HG03103 (cell line): ENCODE measurements at regions not wholly inside any gene's neighbourhood (a gene's known extent, or its start where the extent isn't known, plus 50 kb on each side); places are given as distances from the start of the nearest gene placed in this dataset.
A peak's percentile ranks its signal among the peaks of the same experiment; 100 is the strongest.

Experiments used
- ATAC-seq: cut with Tn5 transposase; IDR thresholded peaks from one replicate; pipeline ENCODE4 v1.9.1; 2021; ENCODE audit warnings: low read depth; ENCODE audit not compliant: unreplicated experiment

DNA sequence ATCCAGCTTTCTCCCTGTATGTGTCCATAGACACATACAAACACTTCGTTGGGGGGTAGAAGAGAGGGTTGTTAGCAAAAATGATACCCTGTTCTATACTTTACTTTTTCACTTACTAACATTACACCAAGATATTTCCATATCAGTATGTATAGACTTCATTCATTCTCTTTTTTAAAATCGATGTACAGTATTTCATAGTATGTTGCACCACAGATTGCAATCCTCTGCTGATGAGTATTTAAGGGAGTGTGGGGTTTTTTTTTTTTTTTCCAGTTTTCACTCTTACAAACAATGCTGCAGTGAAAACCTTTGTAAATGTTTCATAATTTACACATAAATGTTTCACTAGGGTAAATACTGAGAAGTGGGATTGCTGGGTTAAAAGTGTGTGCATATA, 402.3 kb downstream of the LRATD1 start:
- ATAC-seq, result no peak

DNA sequence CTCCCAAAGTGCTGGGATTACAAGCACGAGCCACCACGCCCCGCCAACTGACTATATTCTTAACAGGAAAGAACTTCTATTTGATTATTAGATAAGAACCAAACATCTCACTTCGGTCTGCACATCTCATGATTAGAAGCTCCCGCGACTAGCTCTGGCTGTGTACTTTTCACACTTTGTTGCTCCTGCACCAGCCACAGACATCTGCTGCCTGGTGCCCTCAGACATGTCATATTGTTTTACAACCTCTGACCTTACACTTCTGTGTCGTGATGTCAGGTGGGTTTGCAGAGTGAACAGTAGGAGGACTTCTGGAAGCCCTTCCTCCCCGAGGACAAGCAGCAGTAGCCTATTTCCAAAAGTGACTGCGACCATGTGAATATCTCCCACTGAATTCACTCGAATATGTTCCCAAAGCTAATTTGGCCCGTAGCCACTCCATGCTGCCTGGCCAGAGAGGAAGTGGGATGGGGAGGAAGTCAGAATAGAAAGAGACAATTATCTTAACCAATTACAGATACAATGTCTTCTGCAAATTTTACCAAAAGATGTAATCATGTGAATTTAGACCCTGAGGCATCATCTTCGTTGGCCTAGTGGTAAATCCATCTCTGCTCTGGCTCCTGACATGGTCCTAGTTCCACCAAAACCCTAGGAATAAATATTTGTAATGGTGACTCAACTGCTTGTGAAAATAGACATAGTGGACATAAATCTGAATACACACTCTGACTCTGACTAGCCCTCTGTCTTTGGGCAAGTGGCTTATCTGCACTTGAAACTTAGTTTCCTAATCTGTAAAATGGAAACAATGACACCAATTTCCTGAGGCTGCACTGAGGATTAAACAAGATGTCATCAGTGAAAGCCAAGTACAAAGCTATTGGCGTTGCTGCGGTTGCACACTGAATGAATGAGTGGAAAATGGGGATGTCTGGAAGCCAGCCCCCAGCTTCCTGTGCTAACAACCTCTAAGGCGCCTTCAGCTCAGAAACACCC, 406.1 kb downstream of the LRATD1 start:
- no peak for ATAC-seq

DNA sequence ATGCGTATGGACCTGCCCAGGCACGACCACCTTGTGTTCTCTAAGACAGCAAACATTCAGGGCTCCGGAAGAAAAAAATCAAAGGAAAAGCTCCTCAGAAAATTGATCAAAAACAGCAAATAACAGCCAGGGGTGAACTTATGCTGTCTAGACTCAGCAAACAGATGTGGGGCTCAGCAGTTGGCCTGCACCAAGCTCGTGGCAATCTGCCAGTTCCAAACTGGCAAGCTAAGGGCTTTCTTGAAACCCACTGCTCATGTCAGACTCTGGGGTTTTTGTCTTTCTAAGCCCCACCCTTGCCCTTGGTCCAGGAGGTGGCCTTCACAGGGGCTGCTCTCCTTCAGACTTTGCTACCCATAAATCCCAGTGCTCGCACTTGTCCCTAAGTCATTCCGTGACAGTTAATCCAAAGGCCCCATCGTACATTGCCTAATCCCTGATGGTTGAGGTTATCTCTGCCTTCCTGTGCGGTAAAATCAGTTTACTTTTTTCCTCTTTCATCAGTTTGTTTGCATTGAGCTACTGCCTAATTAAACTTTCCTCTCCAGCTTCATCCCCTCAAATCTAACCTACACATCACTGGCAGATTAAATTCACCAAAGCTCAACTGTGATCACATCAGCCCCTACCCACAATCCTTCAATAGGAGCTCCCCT, 408.0 kb downstream of the LRATD1 start:
- ATAC-seq, result no peak

DNA sequence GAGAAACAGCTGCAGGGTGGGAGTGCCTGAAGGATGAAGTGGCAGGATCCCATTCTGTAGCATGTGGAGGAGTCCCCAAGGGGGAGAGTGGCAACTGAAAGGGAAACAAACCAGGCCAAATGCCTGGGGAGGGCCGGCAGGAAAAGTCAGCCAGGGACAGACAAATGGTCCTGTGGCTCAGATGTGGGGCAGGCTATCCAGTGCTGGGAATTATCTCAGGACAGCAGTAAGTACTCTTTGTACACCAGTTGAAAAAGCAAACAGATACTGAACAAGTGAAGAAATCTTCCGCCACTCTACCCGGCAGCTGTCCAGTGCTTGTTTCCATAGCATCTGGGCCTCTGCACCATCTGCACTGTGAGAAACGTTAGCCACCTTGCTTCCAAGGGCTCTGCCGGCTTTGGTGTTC, 408.9 kb downstream of the LRATD1 start:
- ATAC-seq, result no peak

DNA sequence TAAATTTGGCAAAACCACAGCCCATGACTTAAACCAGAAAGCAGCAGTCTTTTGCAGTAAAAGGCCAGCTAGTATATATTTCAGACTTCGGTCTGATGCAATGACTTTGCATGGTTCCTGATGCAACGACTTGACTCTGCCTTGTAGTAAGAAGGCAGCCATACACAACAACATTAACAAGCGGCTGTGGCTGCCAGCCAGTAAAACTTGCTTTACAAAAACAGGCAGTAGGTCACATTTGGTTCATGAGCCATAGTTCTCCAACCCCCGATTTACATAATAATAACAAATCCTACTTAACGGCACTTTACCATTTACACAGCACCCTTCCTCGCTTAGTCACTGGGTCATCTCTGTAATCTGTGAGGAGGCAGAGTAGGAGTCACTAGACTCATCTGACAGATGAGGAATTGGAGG, 410.3 kb downstream of the LRATD1 start:
- ATAC-seq, result no peak

DNA sequence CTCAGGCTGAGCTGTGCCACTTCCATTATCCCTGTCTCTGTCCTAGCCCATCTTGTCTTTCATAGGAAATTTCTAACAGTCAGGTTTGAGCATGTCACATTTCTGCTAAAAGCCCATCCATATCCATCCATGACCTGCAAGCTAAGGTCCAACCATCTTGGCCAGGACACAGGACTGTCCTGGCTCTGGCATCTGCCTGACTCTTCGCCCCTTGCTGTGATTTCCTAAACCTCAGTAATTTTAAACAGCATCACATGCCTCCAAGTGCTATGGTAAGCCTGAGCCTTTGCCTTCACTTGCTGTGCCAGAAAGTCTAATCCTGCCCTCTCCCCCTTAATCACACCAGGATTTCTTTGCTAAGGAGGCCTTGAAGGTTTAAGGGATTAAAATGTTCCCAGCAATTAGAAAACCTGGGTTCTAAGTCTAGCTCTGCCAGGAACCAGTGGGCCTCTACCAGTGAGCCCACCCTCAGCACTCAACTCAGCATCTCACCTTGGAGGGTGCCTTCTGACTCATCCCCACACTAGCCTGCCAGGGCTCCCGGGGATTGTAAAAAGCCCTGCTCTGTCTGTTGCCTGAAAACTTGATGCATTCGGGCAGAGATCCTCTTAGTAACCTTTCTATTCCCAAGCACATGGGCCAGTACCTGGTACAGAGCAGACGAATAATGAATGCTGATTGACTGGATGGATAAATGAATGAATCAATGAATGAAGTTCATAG, 411.0 kb downstream of the LRATD1 start:
- no peak for ATAC-seq

DNA sequence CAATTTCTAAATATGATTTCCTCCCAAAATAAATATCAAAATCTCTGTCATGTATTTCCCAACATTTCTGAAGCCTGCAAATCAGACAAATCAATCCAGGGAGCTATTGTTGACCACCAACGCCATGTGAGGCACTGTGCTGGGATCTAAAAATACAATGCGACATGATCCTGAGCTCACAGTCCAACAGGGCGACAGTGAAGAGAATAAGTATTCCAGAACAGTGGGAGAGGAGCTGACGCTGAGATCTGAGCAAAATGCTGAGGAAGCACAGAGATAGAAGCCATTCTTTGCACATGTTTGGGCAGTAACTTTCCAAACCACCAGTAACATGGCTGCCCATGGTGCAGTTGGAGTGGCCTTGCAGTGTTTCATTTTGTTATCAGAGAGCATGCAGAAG, 412.5 kb downstream of the LRATD1 start:
- no peak for ATAC-seq

DNA sequence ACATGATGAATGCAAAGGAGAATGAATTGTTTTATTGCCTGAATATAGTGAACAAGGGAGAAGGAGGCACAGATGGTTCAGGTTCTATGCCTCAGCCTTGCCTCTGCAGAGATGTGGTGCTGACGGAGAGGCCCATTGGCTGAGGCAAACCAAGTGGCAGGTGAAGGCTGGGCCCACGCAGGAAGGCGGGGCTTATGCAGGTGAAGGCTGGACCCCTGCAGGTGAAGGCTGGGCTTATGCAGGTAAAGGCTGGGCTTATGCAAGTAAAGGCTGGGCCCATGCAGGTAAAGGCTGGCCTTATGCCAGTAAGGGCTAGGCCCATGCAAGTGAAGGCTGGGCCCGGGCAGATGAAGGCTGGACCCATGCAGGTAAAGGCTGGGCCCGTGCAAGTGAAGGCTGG, 414.7 kb downstream of the LRATD1 start:
- ATAC-seq, result no peak

DNA sequence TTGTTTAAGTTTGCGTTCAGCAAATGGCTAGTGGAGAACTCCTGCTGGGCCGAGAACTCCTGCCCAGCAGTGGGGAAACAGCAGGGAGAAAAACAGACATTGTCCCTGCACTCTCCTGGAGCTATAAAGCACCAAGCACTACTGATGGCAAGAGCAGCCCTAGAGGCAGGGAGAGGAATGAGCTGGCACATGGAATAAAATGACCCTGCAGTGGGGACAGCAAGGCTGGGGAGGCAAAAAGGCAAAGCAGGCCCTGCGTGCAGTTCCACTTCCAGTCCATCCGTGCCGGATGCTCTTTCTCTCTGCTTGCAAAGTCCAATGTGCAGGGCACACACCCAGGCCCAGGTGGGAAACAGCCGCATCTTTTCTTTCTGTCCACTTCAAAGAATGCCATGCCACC, 415.5 kb downstream of the LRATD1 start:
- no peak for ATAC-seq

DNA sequence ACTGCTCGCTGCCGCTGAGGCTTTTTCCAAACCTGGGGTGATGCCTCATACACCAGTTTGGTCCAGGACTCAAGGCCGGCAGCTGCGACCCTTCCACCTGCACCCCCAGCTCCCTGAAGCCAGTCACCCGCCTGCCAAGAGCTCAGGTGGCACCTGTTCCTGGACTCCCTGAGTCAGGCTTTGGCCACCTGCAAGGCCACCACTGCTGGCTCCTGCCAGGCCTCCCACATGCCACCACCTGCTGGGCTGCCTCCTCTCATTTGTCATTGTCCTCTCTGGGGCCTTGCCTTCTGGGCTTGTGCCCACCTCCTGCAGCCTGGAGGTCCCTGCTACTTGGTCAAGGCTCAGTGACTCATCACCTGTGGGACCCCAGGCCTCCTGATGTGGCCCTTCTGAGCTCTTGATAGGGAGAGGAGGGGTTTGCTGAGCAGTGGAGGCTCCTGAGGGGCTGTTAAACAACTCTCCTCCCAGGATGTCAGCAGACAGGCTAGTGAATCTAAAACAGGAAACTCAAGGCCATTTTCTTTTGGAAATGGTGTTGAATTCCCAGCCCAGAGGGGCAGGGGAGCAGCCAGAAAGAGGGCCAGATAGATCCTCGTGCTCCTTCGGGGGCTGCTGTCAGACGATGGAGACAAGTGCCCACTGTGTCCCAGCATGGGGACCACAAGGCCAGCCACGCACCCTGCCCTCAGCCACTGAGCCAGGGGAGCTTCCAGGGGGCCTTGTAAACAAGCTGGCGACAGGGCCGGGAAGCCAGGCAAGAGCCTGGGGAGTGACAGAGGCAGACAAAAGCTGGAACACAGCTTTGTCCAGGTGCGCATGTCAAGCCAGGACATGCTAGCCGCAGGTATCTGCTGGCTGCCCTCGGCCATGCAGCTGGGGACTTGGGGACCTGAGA, 416.8 kb downstream of the LRATD1 start:
- ATAC-seq, result no peak

DNA sequence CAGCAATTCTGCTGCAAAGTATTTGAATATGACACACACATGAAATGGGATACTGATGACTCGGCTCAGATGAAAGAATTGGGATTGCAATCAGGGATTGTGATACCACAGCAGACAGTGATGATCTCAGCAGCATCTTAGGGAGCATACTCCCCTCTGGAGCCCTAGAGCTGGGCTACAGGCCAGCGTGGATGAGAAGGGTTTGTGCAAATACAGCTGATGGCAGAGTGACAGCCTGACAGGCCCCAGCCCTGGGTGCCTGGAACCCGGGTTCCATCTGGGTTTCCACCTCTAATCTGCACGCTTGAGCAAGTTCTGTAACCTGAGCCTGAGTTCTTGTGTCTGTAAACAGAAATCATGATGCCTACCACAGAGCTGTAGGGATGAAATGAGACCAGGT, 418.0 kb downstream of the LRATD1 start:
- ATAC-seq, result no peak

DNA sequence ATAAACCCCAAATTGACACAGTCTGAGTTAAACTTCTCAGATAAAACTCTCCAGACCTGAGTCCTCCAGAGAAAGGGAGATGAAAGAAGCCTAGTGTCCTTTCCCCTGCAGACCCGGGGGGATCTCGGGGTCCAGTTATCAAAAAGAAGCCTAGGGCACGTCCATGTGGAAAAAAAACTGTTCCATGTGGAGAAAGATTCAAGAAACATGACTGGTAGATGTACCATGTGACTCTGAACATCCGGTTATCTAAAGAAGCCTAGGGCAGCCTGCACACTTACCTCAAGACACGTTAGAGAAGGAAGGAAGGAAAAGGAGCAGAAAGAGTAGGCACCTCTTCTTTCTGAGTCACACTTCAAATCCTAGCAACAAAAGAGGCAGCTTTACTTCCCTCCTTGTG, 421.0 kb downstream of the LRATD1 start:
- no peak for ATAC-seq

DNA sequence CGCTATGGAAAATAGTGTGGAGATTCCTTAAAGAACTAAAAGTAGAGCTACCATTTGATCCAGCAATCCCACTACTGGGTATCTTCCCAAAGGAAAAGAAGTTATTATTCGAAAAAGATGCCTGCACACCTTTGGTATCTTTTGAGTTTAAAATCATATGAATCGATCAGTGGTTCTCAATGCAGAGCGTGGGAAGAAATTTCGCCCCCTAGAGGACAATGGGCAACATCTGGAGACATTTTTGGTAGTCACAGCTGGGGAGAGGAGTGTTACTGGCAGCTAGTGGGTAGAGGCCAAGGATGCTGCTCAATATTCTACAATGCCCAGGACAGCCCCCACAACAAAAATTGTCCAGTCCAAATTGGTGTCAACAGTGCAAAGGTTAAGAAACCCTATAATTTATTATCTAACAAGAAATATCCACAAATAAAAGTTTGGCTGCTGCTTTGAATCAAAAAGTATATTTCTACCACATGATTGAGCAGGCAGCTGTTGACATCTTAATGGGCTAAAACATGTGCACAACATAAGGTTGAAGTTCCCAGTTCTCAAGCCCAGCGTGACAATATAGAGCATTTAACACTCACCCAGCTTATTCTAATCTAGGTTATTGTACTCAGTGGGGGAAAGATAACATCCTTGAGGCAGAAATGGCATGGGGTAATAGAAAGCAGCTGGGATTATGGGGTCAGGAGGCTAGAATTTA, 425.7 kb downstream of the LRATD1 start:
- ATAC-seq, result peak; percentile 81

DNA sequence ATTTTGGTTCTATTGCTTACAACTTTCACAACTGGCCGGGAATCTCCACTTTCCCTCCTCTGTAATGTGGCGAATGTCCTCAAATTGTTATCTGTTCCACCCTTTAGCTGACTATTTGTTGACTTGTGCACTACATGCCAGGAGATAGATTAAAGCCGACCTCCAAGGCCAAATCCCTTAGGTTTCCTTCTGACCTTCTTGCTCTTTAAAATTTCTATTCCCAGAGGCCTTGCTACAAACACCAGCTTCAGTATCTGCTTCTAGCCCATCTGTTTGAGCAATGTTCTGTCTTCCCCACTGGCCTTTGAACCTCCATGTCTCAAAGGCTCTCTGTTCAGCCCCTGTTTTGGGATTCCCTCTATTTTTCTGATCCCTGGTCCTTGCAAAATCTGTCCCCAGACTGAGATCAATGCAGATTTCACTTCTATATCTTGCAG, 426.2 kb downstream of the LRATD1 start:
- no peak for ATAC-seq

DNA sequence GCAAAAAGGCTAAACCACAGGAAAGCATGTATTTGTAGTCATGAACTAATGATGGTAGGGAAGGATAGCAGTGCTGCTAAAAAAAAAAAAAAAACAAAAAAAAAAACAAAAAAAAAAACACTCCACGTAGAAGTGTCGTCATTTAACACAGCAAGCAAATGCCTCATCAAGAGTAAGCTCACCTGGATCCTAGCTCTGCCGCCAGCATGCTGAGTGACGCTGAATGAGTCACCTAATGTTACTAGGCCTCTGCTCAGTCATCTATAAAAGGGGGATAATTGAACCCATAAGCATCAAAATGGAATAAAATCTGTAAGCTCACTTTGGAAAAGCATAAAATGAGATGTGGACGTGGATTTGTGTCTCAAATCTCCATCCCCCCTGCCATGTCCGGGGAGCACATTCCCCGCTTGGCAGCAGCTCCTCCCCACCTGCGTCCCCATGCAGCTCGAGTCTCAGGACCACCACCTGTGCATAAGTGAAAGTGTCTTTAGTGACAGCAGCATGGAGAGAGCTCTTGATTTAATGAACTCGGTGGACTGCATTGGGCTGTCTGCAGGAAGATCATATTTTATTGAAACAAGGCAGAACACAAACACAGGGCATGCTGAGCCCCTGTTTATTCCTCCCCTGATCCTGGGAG, 427.5 kb downstream of the LRATD1 start:
- no peak for ATAC-seq

DNA sequence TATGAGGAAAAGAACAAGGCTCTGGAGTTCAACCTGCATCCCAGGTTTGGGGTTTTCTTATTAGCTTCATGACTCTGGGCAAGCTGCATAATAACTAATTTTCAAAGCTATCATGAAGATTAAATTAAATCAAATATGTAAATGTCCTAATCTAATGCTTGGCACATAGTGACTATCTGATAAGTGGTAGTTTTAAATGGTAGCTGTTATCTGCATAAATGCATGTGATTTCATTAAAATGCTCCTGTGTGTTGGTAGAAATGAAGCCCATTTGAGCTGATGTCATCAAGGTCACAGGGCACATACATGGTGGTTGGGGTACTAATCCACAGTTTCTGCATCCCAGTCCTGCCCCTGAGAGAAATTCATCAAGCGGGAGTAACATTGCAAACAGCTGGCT, 428.8 kb downstream of the LRATD1 start:
- no peak for ATAC-seq

DNA sequence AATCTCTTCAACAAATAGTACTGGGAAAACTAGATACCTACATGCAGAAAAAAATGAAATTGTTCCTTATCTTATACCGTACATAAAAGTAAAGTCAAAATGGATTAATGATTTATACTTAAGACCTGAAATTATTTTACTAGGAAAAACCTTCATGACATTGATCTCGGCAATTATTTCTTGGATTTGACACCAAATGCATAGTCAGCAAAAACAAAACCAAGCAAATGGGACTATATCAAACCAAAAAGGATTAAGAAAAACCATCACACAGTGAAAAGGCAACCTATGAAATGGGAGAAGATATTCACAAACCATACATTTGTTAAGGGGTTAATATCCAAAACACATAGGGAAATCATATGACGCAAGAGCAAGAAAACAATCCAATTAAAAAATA, 433.6 kb downstream of the LRATD1 start:
- ATAC-seq, result no peak

DNA sequence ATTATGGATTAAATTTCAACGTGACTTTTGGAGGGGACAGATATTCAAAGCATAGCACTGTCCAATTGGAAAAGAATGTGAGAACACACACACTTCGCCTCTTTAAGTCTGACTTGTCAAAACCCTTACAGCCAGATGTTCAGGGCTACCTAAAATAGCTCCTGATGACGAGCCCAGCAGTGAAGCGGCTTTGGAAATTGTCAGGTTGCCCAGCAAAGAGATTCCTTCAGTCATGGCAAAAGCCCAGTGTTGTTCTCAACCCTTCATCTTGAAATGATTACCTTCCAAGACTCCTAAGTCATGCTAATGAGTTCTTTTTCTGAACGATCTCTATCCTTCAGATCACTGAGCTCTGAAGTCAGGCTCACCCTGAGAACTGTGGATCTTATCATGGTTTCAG, 436.6 kb downstream of the LRATD1 start:
- ATAC-seq, result no peak

DNA sequence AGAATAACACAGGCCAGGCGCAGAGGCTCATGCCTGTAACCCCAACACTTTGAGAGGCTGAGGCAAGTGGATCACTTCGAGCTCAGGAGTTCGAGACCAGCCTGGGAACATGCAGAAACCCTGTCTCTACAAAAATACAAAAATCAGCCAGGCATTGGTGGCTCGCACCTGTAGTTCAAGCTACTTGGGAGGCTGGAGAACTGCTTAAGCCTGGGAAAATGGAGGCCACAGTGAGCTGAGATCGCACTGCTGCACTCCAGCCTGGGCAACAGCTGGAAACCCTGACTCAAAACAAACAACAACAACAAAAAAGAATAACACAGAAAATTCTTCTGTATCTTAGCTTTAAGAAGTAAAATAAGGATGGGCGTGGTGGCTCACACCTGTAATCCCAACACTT, 440.3 kb downstream of the LRATD1 start:
- no peak for ATAC-seq
